ENCODE measurements at regions not wholly inside any gene's neighbourhood (a gene's known extent, or its start where the extent isn't known, plus 50 kb on each side); places are given as distances from the start of the nearest gene placed in this dataset.
"Not testable (repeated sequence)": the region's sequence is repeated elsewhere in the genome, so short reads cannot be mapped to it uniquely, and the experiment has no call there.

- no peak for DNase-seq
Measured at GRCh38 chr13:56012644-56013043, 1128.1 kb upstream of the PRR20A start.

- no peak for DNase-seq
Measured at GRCh38 chr13:56015919-56016318, 1124.8 kb upstream of the PRR20A start.

GRCh38 chr13:56019606-56020005 lies 1121.1 kb upstream of the PRR20A start:
- DNase-seq = no peak

GRCh38 chr13:56020425-56020824 lies 1120.3 kb upstream of the PRR20A start:
- no peak for DNase-seq

- no peak for DNase-seq
Measured at GRCh38 chr13:56039992-56040391, 1100.7 kb upstream of the PRR20A start.

- DNase-seq = no peak
Measured at GRCh38 chr13:56066321-56066720, 1074.4 kb upstream of the PRR20A start.

- DNase-seq = no peak
Measured at GRCh38 chr13:56102641-56103040, 1038.1 kb upstream of the PRR20A start.

GRCh38 chr13:56110751-56111150 lies 1030.0 kb upstream of the PRR20A start:
- DNase-seq = no peak

GRCh38 chr13:56134524-56134923 lies 1006.2 kb upstream of the PRR20A start:
- no peak for DNase-seq

GRCh38 chr13:56166864-56167263 lies 973.9 kb upstream of the PRR20A start:
- DNase-seq = no peak

GRCh38 chr13:56168581-56168980 lies 972.1 kb upstream of the PRR20A start:
- DNase-seq = no peak

- DNase-seq = no peak
Measured at GRCh38 chr13:56173346-56173745, 967.4 kb upstream of the PRR20A start.

GRCh38 chr13:56182598-56182997 lies 958.1 kb upstream of the PRR20A start:
- no peak for DNase-seq

GRCh38 chr13:56187331-56187730 lies 953.4 kb upstream of the PRR20A start:
- no peak for DNase-seq

GRCh38 chr13:56188582-56188981 lies 952.1 kb upstream of the PRR20A start:
- not testable (repeated sequence) for DNase-seq

- DNase-seq = no peak
Measured at GRCh38 chr13:56189439-56189838, 951.3 kb upstream of the PRR20A start.

GRCh38 chr13:56189978-56190377 lies 950.7 kb upstream of the PRR20A start:
- DNase-seq = no peak

- no peak for DNase-seq
Measured at GRCh38 chr13:56198350-56198749, 942.4 kb upstream of the PRR20A start.

GRCh38 chr13:56201834-56202233 lies 938.9 kb upstream of the PRR20A start:
- DNase-seq = no peak

- DNase-seq = no peak
Measured at GRCh38 chr13:56216221-56216620, 924.5 kb upstream of the PRR20A start.

- DNase-seq = no peak
Measured at GRCh38 chr13:56247692-56248091, 893.0 kb upstream of the PRR20A start.

- no peak for DNase-seq
Measured at GRCh38 chr13:56271686-56272085, 869.0 kb upstream of the PRR20A start.

GRCh38 chr13:56283262-56283828 lies 857.4 kb upstream of the PRR20A start:
- DNase-seq = no peak

GRCh38 chr13:56299650-56300049 lies 841.1 kb upstream of the PRR20A start:
- no peak for DNase-seq

GRCh38 chr13:56314765-56315164 lies 826.0 kb upstream of the PRR20A start:
- no peak for DNase-seq

Data from fibroblast of skin of scalp (primary cell).